HepG2 (cell line): ENCODE measurements at regions not wholly inside any gene's neighbourhood (a gene's known extent, or its start where the extent isn't known, plus 50 kb on each side); places are given as distances from the start of the nearest gene placed in this dataset.

Source experiments
- RORA ChIP-seq: sonication (generic); formaldehyde crosslinking; IDR thresholded peaks from 2 replicates; pipeline ENCODE4 v1.5.0; 2020; ENCODE audit warnings: mild to moderate bottlenecking, missing genetic modification reagents, moderate library complexity
- ZBTB10 ChIP-seq: sonication (generic); formaldehyde crosslinking; IDR thresholded peaks from 2 replicates; pipeline ENCODE4 v1.4.0; 2020; ENCODE audit warnings: missing genetic modification reagents, borderline replicate concordance
- ZNF230 ChIP-seq: sonication (generic); formaldehyde crosslinking; IDR thresholded peaks from 2 replicates; pipeline ENCODE4 v1.4.0; 2020; ENCODE audit warnings: mild to moderate bottlenecking, missing genetic modification reagents
- ZNF331 ChIP-seq: sonication (generic); formaldehyde crosslinking; IDR thresholded peaks from 2 replicates; pipeline ENCODE4 v1.4.0; 2020; ENCODE audit warnings: missing genetic modification reagents
- ZNF660 ChIP-seq: sonication (generic); formaldehyde crosslinking; IDR thresholded peaks from 2 replicates; pipeline ENCODE4 v1.5.1; 2020; ENCODE audit warnings: mild to moderate bottlenecking, low read depth, missing genetic modification reagents, borderline replicate concordance

GRCh38 chr1:189847613-189848012 is 630.1 kb downstream of the BRINP3 start:
- no peak for TF ChIP-seq ZNF230 (CRISPR knock-in tag)
- no peak for TF ChIP-seq ZNF660
- no peak for TF ChIP-seq ZNF331
- no peak for TF ChIP-seq ZBTB10 (CRISPR knock-in tag)
- no peak for TF ChIP-seq RORA (CRISPR knock-in tag)
